ENCODE measurements at regions not wholly inside any gene's neighbourhood (a gene's known extent, or its start where the extent isn't known, plus 50 kb on each side); places are given as distances from the start of the nearest gene placed in this dataset.

DNA sequence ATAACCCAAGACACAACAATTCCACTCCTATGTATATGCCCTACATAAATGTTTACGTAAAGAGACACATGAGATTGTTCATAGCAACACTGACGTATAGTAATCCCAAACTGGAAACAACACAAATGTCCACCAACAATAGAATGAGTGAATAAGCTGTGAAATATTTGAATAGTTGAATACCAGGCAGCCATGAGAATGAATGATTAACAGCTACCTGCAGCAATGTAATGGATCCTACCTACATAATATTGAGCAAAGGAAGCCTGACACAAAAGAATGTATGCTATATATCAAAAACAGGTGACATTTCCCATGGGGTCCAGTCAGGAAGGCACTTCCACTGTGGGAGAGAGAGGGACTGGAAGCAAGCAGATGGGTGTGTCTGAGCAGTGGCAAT, 92.8 kb upstream of the LINC01488 start:
- H3K27me3 Mint-ChIP-seq (ENCODE audit: low read depth), result peaks cover 11% of the 10 kb centered on the region

DNA sequence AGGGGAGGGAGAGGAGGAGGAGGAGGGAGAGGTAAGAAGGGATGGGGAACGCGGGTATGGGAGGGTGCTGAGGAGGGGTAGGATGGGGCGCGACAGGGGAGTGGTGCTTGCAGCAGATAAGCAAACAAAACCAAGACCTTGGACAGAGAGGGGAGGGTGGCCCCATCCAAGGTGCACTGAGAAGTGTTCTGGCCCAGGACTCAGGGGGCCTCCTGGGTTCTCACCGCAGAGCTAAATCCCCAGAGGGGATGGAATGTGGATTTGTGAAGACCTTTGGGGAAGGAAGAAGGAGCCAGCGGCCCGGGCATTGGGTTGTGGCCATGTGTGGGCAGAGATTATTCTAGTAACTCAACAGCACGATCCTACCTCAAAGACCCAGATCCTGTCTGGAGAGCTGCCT, 90.9 kb upstream of the LINC01488 start:
- ChIA-PET CTCF (interaction anchor here (1.2 kb wide), 1 partner anchor 259 kb away, joined by 3 read pairs; no protein-coding TSS in a partner anchor), POLR2A (no interaction called here)
- Mint-ChIP-seq H3K36me3 (peaks cover 21% of the 10 kb centered on the region), H3K4me1 (no peaks in the 10 kb centered on the region), H3K27ac (no peak overlapping the region), H3K4me3 (no peak overlapping the region), H3K9me3 (peaks cover 31% of the 10 kb centered on the region), H3K27me3 (ENCODE audit: low read depth) (peaks cover 11% of the 10 kb centered on the region)
- ATAC-seq (no peak), DNase-seq (ENCODE audit: low spot score) (no peak)
- TF ChIP-seq, protein P1, sequence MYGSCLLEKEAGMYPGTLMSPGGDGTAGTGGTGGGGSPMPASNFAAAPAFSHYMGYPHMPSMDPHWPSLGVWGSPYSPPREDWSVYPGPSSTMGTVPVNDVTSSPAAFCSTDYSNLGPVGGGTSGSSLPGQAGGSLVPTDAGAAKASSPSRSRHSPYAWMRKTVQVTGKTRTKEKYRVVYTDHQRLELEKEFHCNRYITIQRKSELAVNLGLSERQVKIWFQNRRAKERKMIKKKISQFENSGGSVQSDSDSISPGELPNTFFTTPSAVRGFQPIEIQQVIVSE (CRISPR knock-in tag; IDR thresholded peaks at IDR 0.05; ENCODE audit: borderline replicate concordance), result no peak
- TF ChIP-seq CREM (CRISPR knock-in tag; IDR thresholded peaks at IDR 0.05), result no peak
- no peak for TF ChIP-seq ESRRA (CRISPR knock-in tag; IDR thresholded peaks at IDR 0.05; ENCODE audit: borderline replicate concordance)
- TF ChIP-seq ZNF317 (CRISPR knock-in tag; IDR thresholded peaks at IDR 0.05; ENCODE audit: borderline replicate concordance, low read depth), result no peak
- no peak for TF ChIP-seq ZNF138 (CRISPR knock-in tag; conservative IDR thresholded peaks at IDR 0.05)
- TF ChIP-seq SMAD3 (CRISPR knock-in tag; IDR thresholded peaks at IDR 0.05; ENCODE audit: borderline replicate concordance), result no peak
- TF ChIP-seq, protein P2, sequence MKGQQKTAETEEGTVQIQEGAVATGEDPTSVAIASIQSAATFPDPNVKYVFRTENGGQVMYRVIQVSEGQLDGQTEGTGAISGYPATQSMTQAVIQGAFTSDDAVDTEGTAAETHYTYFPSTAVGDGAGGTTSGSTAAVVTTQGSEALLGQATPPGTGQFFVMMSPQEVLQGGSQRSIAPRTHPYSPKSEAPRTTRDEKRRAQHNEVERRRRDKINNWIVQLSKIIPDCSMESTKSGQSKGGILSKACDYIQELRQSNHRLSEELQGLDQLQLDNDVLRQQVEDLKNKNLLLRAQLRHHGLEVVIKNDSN (CRISPR knock-in tag; IDR thresholded peaks at IDR 0.05), result no peak
- TF ChIP-seq FOXP1 (CRISPR knock-in tag; IDR thresholded peaks at IDR 0.05; ENCODE audit: borderline replicate concordance), result no peak
- no peak for TF ChIP-seq CREB1 (CRISPR knock-in tag; IDR thresholded peaks at IDR 0.05)
- TF ChIP-seq, protein P3, sequence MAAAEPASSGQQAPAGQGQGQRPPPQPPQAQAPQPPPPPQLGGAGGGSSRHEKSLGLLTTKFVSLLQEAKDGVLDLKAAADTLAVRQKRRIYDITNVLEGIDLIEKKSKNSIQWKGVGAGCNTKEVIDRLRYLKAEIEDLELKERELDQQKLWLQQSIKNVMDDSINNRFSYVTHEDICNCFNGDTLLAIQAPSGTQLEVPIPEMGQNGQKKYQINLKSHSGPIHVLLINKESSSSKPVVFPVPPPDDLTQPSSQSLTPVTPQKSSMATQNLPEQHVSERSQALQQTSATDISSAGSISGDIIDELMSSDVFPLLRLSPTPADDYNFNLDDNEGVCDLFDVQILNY (CRISPR knock-in tag; IDR thresholded peaks at IDR 0.05), result no peak
- TF ChIP-seq, protein P4, sequence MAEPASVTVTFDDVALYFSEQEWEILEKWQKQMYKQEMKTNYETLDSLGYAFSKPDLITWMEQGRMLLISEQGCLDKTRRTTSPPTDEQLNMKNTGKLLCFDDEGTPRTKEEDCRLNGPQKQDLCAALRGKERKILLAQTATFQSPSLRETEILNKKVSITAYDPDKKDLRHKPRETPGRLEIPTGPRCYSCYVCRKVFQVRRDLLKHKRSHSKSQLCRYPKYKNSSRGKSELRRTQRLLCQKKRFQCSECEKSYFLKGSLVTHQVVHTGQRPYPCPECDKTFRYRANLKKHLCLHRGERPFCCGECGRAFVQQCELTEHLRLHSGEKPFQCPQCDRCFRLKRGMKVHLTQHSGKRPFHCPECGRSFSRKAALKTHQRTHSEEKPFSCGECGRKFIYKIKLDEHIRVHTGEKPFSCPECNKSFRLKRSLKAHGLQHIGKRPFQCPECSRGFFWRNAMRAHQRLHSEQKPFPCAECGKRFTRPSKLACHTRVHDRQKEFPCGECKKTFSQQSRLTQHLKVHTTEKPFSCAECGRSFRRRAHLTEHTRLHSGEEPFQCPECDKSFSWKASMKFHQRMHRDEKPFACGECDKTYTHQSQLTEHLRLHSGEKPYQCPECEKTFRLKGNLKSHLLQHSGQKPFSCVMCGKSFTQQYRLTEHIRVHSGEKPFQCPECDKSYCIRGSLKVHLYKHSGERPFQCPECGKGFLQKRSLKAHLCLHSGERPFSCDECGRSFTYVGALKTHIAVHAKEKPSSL (CRISPR knock-in tag; conservative IDR thresholded peaks at IDR 0.05), result no peak
- TF ChIP-seq NFATC4 (CRISPR knock-in tag; IDR thresholded peaks at IDR 0.05), result no peak
- TF ChIP-seq, protein P5, sequence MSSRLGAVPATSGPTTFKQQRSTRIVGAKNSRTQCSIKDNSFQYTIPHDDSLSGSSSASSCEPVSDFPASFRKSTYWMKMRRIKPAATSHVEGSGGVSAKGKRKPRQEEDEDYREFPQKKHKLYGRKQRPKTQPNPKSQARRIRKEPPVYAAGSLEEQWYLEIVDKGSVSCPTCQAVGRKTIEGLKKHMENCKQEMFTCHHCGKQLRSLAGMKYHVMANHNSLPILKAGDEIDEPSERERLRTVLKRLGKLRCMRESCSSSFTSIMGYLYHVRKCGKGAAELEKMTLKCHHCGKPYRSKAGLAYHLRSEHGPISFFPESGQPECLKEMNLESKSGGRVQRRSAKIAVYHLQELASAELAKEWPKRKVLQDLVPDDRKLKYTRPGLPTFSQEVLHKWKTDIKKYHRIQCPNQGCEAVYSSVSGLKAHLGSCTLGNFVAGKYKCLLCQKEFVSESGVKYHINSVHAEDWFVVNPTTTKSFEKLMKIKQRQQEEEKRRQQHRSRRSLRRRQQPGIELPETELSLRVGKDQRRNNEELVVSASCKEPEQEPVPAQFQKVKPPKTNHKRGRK (CRISPR knock-in tag; IDR thresholded peaks at IDR 0.05; ENCODE audit: borderline replicate concordance), result no peak
- no peak for TF ChIP-seq IRF2 (CRISPR knock-in tag; IDR thresholded peaks at IDR 0.05; ENCODE audit: borderline replicate concordance, low read depth)
- TF ChIP-seq, protein P6, sequence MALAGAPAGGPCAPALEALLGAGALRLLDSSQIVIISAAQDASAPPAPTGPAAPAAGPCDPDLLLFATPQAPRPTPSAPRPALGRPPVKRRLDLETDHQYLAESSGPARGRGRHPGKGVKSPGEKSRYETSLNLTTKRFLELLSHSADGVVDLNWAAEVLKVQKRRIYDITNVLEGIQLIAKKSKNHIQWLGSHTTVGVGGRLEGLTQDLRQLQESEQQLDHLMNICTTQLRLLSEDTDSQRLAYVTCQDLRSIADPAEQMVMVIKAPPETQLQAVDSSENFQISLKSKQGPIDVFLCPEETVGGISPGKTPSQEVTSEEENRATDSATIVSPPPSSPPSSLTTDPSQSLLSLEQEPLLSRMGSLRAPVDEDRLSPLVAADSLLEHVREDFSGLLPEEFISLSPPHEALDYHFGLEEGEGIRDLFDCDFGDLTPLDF (CRISPR knock-in tag; IDR thresholded peaks at IDR 0.05), result no peak
- TF ChIP-seq, protein P7, sequence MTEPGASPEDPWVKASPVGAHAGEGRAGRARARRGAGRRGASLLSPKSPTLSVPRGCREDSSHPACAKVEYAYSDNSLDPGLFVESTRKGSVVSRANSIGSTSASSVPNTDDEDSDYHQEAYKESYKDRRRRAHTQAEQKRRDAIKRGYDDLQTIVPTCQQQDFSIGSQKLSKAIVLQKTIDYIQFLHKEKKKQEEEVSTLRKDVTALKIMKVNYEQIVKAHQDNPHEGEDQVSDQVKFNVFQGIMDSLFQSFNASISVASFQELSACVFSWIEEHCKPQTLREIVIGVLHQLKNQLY (CRISPR knock-in tag; IDR thresholded peaks at IDR 0.05), result no peak
- no peak for TF ChIP-seq SP1 (CRISPR knock-in tag; conservative IDR thresholded peaks at IDR 0.05)
- no peak for TF ChIP-seq TP53 (CRISPR knock-in tag; IDR thresholded peaks at IDR 0.05)
- no peak for TF ChIP-seq NR2C2 (CRISPR knock-in tag; IDR thresholded peaks at IDR 0.05)

More for the DNA sequence above, 92.8 kb upstream of the LINC01488 start:
- no peak overlapping the region for H3K27ac Mint-ChIP-seq
- H3K4me1 Mint-ChIP-seq, result no peaks in the 10 kb centered on the region
- TF ChIP-seq SOX15 (CRISPR knock-in tag; IDR thresholded peaks at IDR 0.05), result no peak
- POLR2A ChIA-PET, result no interaction called here
- H3K36me3 Mint-ChIP-seq, result peaks cover 21% of the 10 kb centered on the region
- CTCF ChIA-PET, result no interaction called here
- DNase-seq (ENCODE audit: low spot score) (no peak), ATAC-seq (no peak)
- peaks cover 31% of the 10 kb centered on the region for H3K9me3 Mint-ChIP-seq
- H3K4me3 Mint-ChIP-seq, result no peak overlapping the region
